ENCODE measurements at regions not wholly inside any gene's neighbourhood (a gene's known extent, or its start where the extent isn't known, plus 50 kb on each side); places are given as distances from the start of the nearest gene placed in this dataset.

- Histone ChIP-seq H3K27me3 (no peaks in the 10 kb centered on the region), H3K27ac (no peak overlapping the region), H3K36me3 (no peaks in the 10 kb centered on the region), H3K4me3 (no peak overlapping the region), H3K9me3 (no peaks in the 10 kb centered on the region), H3K4me1 (no peaks in the 10 kb centered on the region)
- TF ChIP-seq CTCF (IDR thresholded peaks at IDR 0.05) (no peak), EP300 (IDR thresholded peaks at IDR 0.05; ENCODE audit: low read depth) (no peak), POLR2A (IDR thresholded peaks at IDR 0.05) (no peak), POLR2AphosphoS5 (IDR thresholded peaks at IDR 0.05) (no peak)
- no peak for DNase-seq
- intact Hi-C loops (cut with DNase I; ENCODE audit: low total_unique reads) (no loop called here), in situ Hi-C loops (cut with MboI; ENCODE audit: low pct_ligation_motif_present in 1 of 4, low pct_unique_long_range_greater_than_20kb in 1 of 4, low sequenced_read_pairs in 3 of 4) (no loop called here)
- WGBS, 2 donors (ENCODE audit: low coverage in 1 of 2), result 82 to 86% methylated on average over 6 of the region's 6 CpGs
Observed at GRCh38 chr2:222782201-222782730, 78.6 kb upstream of the ACSL3 start.

GRCh38 chr2:222783592-222783991 lies 77.2 kb upstream of the ACSL3 start:
- no peak for TF ChIP-seq CTCF (IDR thresholded peaks at IDR 0.05)
- no peak for TF ChIP-seq POLR2A (IDR thresholded peaks at IDR 0.05)
- no peak for TF ChIP-seq EP300 (IDR thresholded peaks at IDR 0.05; ENCODE audit: low read depth)
- no peak for TF ChIP-seq POLR2AphosphoS5 (IDR thresholded peaks at IDR 0.05)
- Histone ChIP-seq H3K27me3 (no peaks in the 10 kb centered on the region), H3K4me1 (no peaks in the 10 kb centered on the region), H3K36me3 (no peaks in the 10 kb centered on the region), H3K4me3 (no peak overlapping the region), H3K9me3 (no peaks in the 10 kb centered on the region), H3K27ac (no peak overlapping the region)
- intact Hi-C loops (cut with DNase I; ENCODE audit: low total_unique reads) (no loop called here), in situ Hi-C loops (cut with MboI; ENCODE audit: low pct_ligation_motif_present in 1 of 4, low pct_unique_long_range_greater_than_20kb in 1 of 4, low sequenced_read_pairs in 3 of 4) (no loop called here)
- no peak for DNase-seq
- 59 to 60% methylated on average over 1 of the region's 1 CpG for WGBS, 2 donors (ENCODE audit: low coverage in 1 of 2)

GRCh38 chr2:222790932-222791331 lies 69.9 kb upstream of the ACSL3 start:
- Histone ChIP-seq H3K4me3 (no peak overlapping the region), H3K27me3 (no peaks in the 10 kb centered on the region), H3K4me1 (peaks cover 0 to 20% (median 7%) of the 10 kb centered on the region in 4 donors), H3K27ac (no peak overlapping the region), H3K9me3 (no peaks in the 10 kb centered on the region), H3K36me3 (no peaks in the 10 kb centered on the region)
- TF ChIP-seq EP300 (IDR thresholded peaks at IDR 0.05; ENCODE audit: low read depth), result no peak
- no peak for TF ChIP-seq POLR2A (IDR thresholded peaks at IDR 0.05)
- no peak for TF ChIP-seq CTCF (IDR thresholded peaks at IDR 0.05)
- TF ChIP-seq POLR2AphosphoS5 (IDR thresholded peaks at IDR 0.05), result no peak
- DNase-seq, result no peak
- intact Hi-C loops (cut with DNase I; ENCODE audit: low total_unique reads) (no loop called here), in situ Hi-C loops (cut with MboI; ENCODE audit: low pct_ligation_motif_present in 1 of 4, low pct_unique_long_range_greater_than_20kb in 1 of 4, low sequenced_read_pairs in 3 of 4) (no loop called here)
- 95 to 96% methylated on average over 4 to 7 of the region's 7 CpGs for WGBS, 2 donors (ENCODE audit: low coverage in 1 of 2)

GRCh38 chr2:222792001-222792611 lies 68.7 kb upstream of the ACSL3 start:
- peak; percentile 24 for DNase-seq
- 76 to 88% methylated on average over 6 to 14 of the region's 14 CpGs for WGBS, 2 donors (ENCODE audit: low coverage in 1 of 2)
- Histone ChIP-seq H3K27me3 (no peaks in the 10 kb centered on the region), H3K9me3 (no peaks in the 10 kb centered on the region), H3K27ac (peak overlapping the region in 3 of 4 donors; percentile 8 to 33 (median 9)), H3K4me1 (peaks cover 8 to 32% (median 14%) of the 10 kb centered on the region in 4 donors), H3K4me3 (no peak overlapping the region), H3K36me3 (no peaks in the 10 kb centered on the region)
- no peak for TF ChIP-seq EP300 (IDR thresholded peaks at IDR 0.05; ENCODE audit: low read depth)
- no peak for TF ChIP-seq POLR2A (IDR thresholded peaks at IDR 0.05)
- TF ChIP-seq CTCF (IDR thresholded peaks at IDR 0.05), result no peak
- TF ChIP-seq POLR2AphosphoS5 (IDR thresholded peaks at IDR 0.05), result no peak
- in situ Hi-C loops (cut with MboI; ENCODE audit: low pct_ligation_motif_present in 1 of 4, low pct_unique_long_range_greater_than_20kb in 1 of 4, low sequenced_read_pairs in 3 of 4) (no loop called here), intact Hi-C loops (cut with DNase I; ENCODE audit: low total_unique reads) (no loop called here)
